ENCODE measurements at regions not wholly inside any gene's neighbourhood (a gene's known extent, or its start where the extent isn't known, plus 50 kb on each side); places are given as distances from the start of the nearest gene placed in this dataset.

- no peak for DNase-seq (ENCODE audit: low spot score)
- TF ChIP-seq CTCF (IDR thresholded peaks at IDR 0.05; ENCODE audit: extremely low read depth, insufficient read depth, missing control alignments) = no peak
- in situ Hi-C loops (cut with MboI; ENCODE audit: low pct_unique_long_range_greater_than_20kb, low sequenced_read_pairs, unreplicated experiment) = no loop called here
Observed at GRCh38 chr4:11912886-11913285, 484.2 kb upstream of the HS3ST1 start.

- no peak for DNase-seq (ENCODE audit: low spot score)
- TF ChIP-seq CTCF (IDR thresholded peaks at IDR 0.05; ENCODE audit: extremely low read depth, insufficient read depth, missing control alignments) = no peak
- in situ Hi-C loops (cut with MboI; ENCODE audit: low pct_unique_long_range_greater_than_20kb, low sequenced_read_pairs, unreplicated experiment) = no loop called here
Observed at GRCh38 chr4:11910812-11911211, 482.1 kb upstream of the HS3ST1 start.

GRCh38 chr4:11908712-11909111 is 480.0 kb upstream of the HS3ST1 start:
- in situ Hi-C loops (cut with MboI; ENCODE audit: low pct_unique_long_range_greater_than_20kb, low sequenced_read_pairs, unreplicated experiment) = no loop called here
- no peak for TF ChIP-seq CTCF (IDR thresholded peaks at IDR 0.05; ENCODE audit: extremely low read depth, insufficient read depth, missing control alignments)
- no peak for DNase-seq (ENCODE audit: low spot score)

- TF ChIP-seq CTCF (IDR thresholded peaks at IDR 0.05; ENCODE audit: extremely low read depth, insufficient read depth, missing control alignments) = no peak
- in situ Hi-C loops (cut with MboI; ENCODE audit: low pct_unique_long_range_greater_than_20kb, low sequenced_read_pairs, unreplicated experiment) = no loop called here
- DNase-seq (ENCODE audit: low spot score) = no peak
Observed at GRCh38 chr4:11908205-11908604, 479.5 kb upstream of the HS3ST1 start.

GRCh38 chr4:11904846-11905739 is 476.4 kb upstream of the HS3ST1 start:
- DNase-seq (ENCODE audit: low spot score) = no peak
- in situ Hi-C loops (cut with MboI; ENCODE audit: low pct_unique_long_range_greater_than_20kb, low sequenced_read_pairs, unreplicated experiment) = no loop called here
- no peak for TF ChIP-seq CTCF (IDR thresholded peaks at IDR 0.05; ENCODE audit: extremely low read depth, insufficient read depth, missing control alignments)

GRCh38 chr4:11904117-11904535 is 475.4 kb upstream of the HS3ST1 start:
- no peak for TF ChIP-seq CTCF (IDR thresholded peaks at IDR 0.05; ENCODE audit: extremely low read depth, insufficient read depth, missing control alignments)
- in situ Hi-C loops (cut with MboI; ENCODE audit: low pct_unique_long_range_greater_than_20kb, low sequenced_read_pairs, unreplicated experiment) = no loop called here
- no peak for DNase-seq (ENCODE audit: low spot score)

Measured in GM13977 (cell line).